Thyroid gland (tissue), 4 donors: ENCODE measurements at regions not wholly inside any gene's neighbourhood (a gene's known extent, or its start where the extent isn't known, plus 50 kb on each side); places are given as distances from the start of the nearest gene placed in this dataset.

ENCODE experiments used
- DNase-seq, 2 donors: peaks; one replicate each; pipeline ENCODE4 v3.0.0-alpha.2; 2019
- H3K27ac ChIP-seq, 3 donors: fragments of 200-600 bp; sonication (generic); 1 replicate in 2 of 3; 2 replicates in 1 of 3; pipeline ENCODE4 v1.5.1; 2016 to 2019; ENCODE audit warnings: mild to moderate bottlenecking in 1 of 3, moderate library complexity in 1 of 3
- H3K27me3 ChIP-seq: fragments of 200-600 bp; sonication (generic); one replicate; pipeline ENCODE4 v1.5.1; 2019
- H3K36me3 ChIP-seq, 2 donors: fragments of 200-600 bp; sonication (generic); one replicate each; pipeline ENCODE4 v1.5.1; 2016 to 2019
- H3K4me1 ChIP-seq, 2 donors: fragments of 200-600 bp; sonication (generic); one replicate each; pipeline ENCODE4 v1.5.1; 2017 to 2019
- H3K4me3 ChIP-seq, 3 donors: fragments of 200-600 bp; sonication (generic); replicated peaks in 1 of 3; 1 replicate in 2 of 3; 2 replicates in 1 of 3; pipeline ENCODE4 v1.5.1; 2016; ENCODE audit warnings: mild to moderate bottlenecking in 1 of 3
- H3K9me3 ChIP-seq: fragments of 200-600 bp; sonication (generic); one replicate; pipeline ENCODE4 v1.5.1; 2017
- CTCF ChIP-seq, 6 experiments: fragments of 200-600 bp in 3 of 6; fragments of 450-650 bp in 3 of 6; sonication (generic) in 3 of 6; IDR thresholded peaks; one replicate each; pipeline ENCODE4 v1.5.1; 2016 to 2019; ENCODE audit warnings: antibody characterized with exemption in 6 of 6, mild to moderate bottlenecking in 2 of 6, inconsistent platforms in 1 of 6, moderate library complexity in 1 of 6
- POLR2A ChIP-seq, 2 donors: fragments of 450-650 bp; IDR thresholded peaks; one replicate each; pipeline ENCODE4 v1.6.1; 2017; ENCODE audit warnings: antibody characterized with exemption in 2 of 2, mild to moderate bottlenecking in 2 of 2, moderate library complexity in 1 of 2
- WGBS, 2 donors: methylation state at CpG; one replicate each; pipeline ENCODE4 v1.1.5; 2017; 5-methylcytosine and 5-hydroxymethylcytosine counted together
- intact Hi-C: fragments of 100-400 bp; cut with DNase I; formaldehyde crosslinking; loops from one replicate; pipeline ENCODE4 v1.15.1; 2023

GRCh38 chr17:77316651-77317050 is 175.9 kb downstream of the SEC14L1 start:
- WGBS, 2 donors: 83 to 90% methylated on average over 8 of the region's 8 CpGs
- intact Hi-C loops: no loop called here
- H3K4me1 ChIP-seq: peaks cover 55 to 75% of the 10 kb centered on the region in 2 donors
- H3K27me3 ChIP-seq: no peaks in the 10 kb centered on the region
- no peak overlapping the region for H3K4me3 ChIP-seq
- no peaks in the 10 kb centered on the region for H3K9me3 ChIP-seq
- TF ChIP-seq CTCF (IDR thresholded peaks at IDR 0.05) (no peak), POLR2A (IDR thresholded peaks at IDR 0.05) (no peak)
- no peaks in the 10 kb centered on the region for H3K36me3 ChIP-seq
- H3K27ac ChIP-seq: peak overlapping the region; percentile 79 to 92 (median 84)
- no peak for DNase-seq

GRCh38 chr17:77317091-77317750 is 176.5 kb downstream of the SEC14L1 start:
- Histone ChIP-seq H3K27ac (peak overlapping the region; percentile 79 to 92 (median 84)), H3K4me3 (no peak overlapping the region), H3K4me1 (peaks cover 60 to 80% of the 10 kb centered on the region in 2 donors), H3K36me3 (no peaks in the 10 kb centered on the region), H3K9me3 (no peaks in the 10 kb centered on the region), H3K27me3 (no peaks in the 10 kb centered on the region)
- 85 to 88% methylated on average over 16 of the region's 16 CpGs for WGBS, 2 donors
- TF ChIP-seq POLR2A (IDR thresholded peaks at IDR 0.05): no peak
- TF ChIP-seq CTCF (IDR thresholded peaks at IDR 0.05): no peak
- peak in 1 of 2 donors; percentile 47 for DNase-seq
- intact Hi-C loops: no loop called here

- no peak for TF ChIP-seq POLR2A (IDR thresholded peaks at IDR 0.05)
- TF ChIP-seq CTCF (IDR thresholded peaks at IDR 0.05): no peak
- Histone ChIP-seq H3K9me3 (no peaks in the 10 kb centered on the region), H3K27ac (peak overlapping the region; percentile 92 to 100 (median 95)), H3K4me3 (no peak overlapping the region), H3K36me3 (no peaks in the 10 kb centered on the region), H3K27me3 (no peaks in the 10 kb centered on the region), H3K4me1 (peaks cover 66 to 83% of the 10 kb centered on the region in 2 donors)
- no peak for DNase-seq
- intact Hi-C loops: no loop called here
- WGBS, 2 donors: 95 to 96% methylated on average over 7 of the region's 7 CpGs
Measured at GRCh38 chr17:77318021-77318420, 177.3 kb downstream of the SEC14L1 start.

- no peak for TF ChIP-seq CTCF (IDR thresholded peaks at IDR 0.05)
- no peak for TF ChIP-seq POLR2A (IDR thresholded peaks at IDR 0.05)
- peaks cover 63 to 82% of the 10 kb centered on the region in 2 donors for H3K4me1 ChIP-seq
- 20 to 31% methylated on average over 13 to 14 of the region's 14 CpGs for WGBS, 2 donors
- intact Hi-C loops: no loop called here
- no peaks in the 10 kb centered on the region for H3K9me3 ChIP-seq
- H3K27ac ChIP-seq: peak overlapping the region; percentile 92 to 100 (median 95)
- H3K27me3 ChIP-seq: no peaks in the 10 kb centered on the region
- H3K36me3 ChIP-seq: no peaks in the 10 kb centered on the region
- peak; percentile 74 to 79 for DNase-seq
- H3K4me3 ChIP-seq: no peak overlapping the region
Measured at GRCh38 chr17:77318491-77319210, 177.9 kb downstream of the SEC14L1 start.
